ENCODE measurements at regions not wholly inside any gene's neighbourhood (a gene's known extent, or its start where the extent isn't known, plus 50 kb on each side); places are given as distances from the start of the nearest gene placed in this dataset.

DNA sequence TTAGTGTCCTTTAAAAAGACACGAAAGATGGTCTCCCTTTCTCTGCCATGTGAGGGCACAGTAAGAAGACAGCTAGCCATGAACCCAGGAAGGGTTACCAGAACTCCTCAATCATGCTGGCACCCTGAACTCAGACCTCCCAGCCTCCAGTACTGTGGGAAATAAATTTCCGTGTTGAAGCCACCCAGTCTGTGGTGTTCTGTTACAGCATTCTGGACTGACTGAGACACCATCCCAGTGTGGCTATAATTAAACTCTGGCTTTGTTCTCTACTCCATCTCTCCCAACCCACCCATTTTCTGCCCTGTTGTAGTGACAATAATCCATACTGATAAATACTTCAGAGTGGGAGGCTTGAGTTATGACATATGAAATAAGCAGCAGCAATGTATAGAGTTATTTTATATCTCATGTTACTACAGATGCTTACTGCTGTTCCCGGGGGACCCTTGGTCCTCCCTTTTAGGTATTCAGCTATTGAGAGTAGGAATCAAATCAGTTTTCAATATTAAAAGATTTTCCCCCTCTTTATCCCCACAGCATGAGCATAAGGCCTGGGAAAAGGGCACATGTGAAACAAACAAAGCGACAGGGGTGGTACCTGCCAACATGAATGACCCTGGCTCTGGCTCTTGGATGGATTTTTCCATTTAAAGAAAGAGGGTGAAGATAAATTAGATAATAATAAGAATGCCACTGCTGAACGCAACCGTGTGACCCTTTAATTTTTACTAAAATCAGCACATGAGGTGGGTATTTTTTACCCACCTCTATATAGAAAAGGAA is 224.3 kb upstream of the SLC35B3 start:
- Histone ChIP-seq H3K4me3 (no peak overlapping the region), H3K27ac (no peak overlapping the region)

DNA sequence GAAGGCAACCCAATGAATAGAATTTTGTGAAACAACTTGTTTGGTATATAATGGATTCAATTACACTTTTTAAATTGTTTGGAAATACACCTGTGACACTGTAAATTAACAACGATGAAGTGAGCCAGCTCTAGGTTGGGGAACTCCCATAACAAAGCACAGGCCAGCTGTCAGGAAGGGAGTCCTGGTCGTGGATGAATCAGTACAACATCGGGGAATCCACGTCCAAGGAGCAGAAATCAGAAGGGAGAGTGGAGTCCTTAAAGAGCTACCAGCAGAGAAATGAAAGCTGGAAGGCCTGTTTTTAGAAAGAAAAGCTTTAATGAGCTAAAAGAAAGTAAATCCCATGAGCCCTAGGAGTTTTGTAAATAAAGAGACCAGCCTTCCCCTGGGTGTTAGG is 223.1 kb upstream of the SLC35B3 start:
- Histone ChIP-seq H3K27ac (no peak overlapping the region), H3K4me3 (no peak overlapping the region)

DNA sequence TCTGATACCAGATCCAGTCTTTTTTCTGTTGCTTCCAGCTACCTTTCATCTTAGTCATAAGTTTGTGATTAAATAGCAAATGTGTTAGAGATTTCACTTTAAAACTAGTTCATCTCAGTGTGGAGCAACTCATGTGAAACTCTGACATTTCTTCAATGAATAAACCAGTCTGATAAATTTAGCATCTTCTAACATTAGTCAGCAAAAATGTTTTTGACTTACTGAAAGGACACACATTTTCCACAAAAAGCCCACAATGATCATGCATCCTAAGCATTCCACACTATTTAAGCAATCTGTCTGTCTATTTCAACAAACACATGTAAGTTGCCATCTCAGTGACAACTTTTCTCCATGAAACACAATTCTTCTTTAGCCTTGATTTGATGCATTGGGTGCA is 222.2 kb upstream of the SLC35B3 start:
- Histone ChIP-seq H3K4me3 (no peak overlapping the region), H3K27ac (no peak overlapping the region)

DNA sequence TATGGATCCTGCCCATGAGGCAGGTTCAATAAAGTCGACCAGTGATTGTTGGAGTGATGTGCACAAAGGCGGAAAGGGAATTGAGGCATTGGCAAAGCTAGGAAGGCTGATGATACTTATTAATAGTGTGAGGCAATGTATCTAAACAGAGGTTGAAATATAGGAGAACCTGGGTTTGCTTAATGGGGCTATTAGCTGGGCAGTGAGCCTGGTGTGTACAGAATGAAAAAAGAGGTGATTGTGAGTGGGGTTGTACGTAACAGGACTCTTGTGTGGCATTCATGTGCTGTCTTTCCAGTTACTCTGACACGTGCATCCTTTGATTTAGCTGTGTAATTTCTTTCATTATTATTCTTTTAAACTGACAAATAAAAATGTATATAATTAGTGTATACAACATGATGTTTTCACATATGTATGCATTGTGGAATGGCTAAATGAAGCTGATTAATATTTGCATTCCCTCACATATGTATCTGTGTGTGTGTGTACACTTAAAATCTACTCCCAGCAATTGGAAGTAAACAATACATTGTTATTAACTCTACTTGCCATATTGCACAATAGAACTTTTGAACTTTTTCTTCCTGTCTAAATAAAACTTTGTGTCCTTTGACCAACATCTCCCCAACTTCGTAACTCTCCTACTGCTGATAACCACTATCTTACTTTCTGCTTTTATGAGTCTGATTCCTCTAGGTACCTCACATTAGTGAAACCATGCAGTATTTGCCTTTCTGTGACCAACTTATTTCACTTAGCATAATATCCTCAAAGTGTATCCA is 220.5 kb upstream of the SLC35B3 start:
- H3K4me3 ChIP-seq, result no peak overlapping the region
- no peak overlapping the region for H3K27ac ChIP-seq

DNA sequence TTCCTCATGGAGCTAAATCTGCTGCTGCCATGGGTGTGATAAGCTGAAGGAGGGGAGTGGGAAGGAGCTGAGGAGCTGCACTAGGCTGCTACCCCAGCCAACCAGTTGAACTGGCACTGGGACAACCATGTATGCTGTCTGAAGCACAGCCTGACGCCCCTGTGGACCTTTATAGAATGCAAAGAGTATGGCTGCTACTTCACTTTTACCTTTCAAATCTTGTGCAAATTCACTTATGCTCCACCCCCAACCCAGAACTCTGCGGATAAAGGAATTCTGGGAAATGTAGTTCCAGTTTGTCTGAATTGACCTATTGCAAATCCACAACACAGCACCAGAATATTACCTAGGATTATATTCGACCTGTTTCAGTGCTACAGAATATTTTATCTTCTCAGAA is 217.4 kb upstream of the SLC35B3 start:
- Histone ChIP-seq H3K27ac (no peak overlapping the region), H3K4me3 (no peak overlapping the region)

DNA sequence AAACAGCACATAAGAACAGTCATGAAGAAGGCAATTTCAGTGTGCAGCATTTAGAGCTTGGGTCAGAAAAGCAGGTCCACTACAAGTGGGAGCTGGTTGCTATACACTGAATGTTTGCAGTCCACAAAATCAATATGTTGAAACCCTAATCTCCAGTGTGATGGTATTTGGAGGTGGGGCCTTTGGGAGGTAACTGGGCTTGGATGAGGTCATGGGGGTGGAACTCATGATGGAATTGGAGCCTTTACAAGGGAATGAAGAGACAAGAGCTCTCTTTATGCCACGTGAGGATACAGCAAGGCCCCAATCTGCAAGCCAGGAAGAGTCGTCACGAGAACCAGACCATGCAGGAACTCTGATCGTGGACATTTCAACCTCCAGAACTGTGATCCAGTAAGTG is 216.7 kb upstream of the SLC35B3 start:
- Histone ChIP-seq H3K4me3 (no peak overlapping the region), H3K27ac (no peak overlapping the region)

DNA sequence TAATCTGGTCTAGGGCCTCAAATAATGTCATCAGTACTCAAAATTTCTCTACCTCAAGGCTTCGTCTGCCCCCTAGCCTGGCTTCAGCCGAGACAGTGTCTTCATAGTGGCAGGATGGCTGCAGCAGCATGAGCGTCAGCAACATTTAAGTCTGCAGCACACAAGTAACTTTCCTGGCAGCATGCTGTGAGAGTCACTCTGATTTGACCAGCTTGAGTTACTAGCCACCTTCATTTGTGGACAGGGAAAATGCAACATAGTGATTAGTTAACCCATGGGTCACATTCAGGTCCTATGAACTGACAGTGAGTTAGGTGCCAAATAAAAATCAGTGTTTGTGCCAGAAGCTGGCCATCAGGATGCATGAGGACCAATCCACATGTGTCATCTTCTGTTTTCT is 209.9 kb upstream of the SLC35B3 start:
- Histone ChIP-seq H3K4me3 (no peak overlapping the region), H3K27ac (no peak overlapping the region)

DNA sequence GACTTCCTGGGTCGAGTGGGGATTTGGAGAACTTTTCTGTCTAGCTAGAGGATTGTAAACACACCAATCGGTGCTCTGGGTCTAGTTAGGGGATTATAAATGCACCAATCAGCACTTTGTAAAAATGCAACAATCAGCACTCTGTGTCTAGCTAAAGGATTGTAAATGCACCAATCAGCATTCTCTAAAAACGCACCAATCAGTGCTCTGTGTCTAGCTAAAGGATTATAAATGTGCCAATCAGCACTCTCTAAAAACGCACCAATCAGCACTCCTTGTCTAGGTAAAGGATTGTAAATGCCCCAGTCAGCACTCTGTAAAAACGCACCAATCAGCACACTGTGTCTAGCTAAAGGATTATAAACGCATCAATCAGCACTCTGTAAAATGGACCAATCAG is 209.0 kb upstream of the SLC35B3 start:
- no peak overlapping the region for H3K27ac ChIP-seq

DNA sequence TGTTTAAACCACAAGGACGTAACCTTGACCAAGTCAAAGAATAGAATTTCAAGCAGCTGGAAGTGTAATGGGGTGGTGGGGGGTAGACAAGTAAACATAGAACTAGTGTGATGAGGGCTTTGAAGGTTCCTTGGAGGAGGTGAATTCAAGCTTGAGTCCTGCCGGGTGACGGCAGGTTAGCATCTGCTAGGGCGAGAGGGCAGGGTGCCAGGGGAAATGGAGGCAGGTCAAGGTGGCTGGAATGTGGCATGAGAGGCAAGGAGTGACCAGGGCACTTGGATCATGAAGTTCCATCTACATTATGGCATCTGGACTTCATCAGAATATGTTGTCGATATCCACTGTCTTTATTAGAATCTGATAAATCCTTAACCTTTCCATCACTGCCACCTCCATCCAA is 207.5 kb upstream of the SLC35B3 start:
- H3K27ac ChIP-seq, result no peak overlapping the region
- H3K4me3 ChIP-seq, result no peak overlapping the region

More for the DNA sequence above, 209.0 kb upstream of the SLC35B3 start:
- no peak overlapping the region for H3K4me3 ChIP-seq

DNA sequence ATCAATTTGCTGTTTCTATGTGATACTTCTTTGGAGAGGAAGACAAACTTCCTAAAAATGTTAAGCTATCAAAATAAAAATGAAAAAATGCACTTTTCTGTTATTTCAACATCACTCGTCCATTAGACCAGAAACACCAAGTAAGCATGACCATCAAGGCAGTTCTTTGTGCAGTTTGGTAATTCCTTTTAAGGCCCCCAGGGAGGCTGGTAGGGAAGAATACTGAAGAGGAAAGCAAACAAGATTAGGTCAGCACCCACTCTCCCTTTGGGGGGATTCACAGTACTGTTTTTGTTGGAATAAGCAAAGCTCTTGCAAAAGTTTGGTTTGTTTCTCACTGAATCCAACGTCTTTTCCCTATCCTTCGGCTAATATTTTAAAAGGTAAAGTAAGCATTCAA is 206.8 kb upstream of the SLC35B3 start:
- Histone ChIP-seq H3K27ac (no peak overlapping the region), H3K4me3 (no peak overlapping the region)

DNA sequence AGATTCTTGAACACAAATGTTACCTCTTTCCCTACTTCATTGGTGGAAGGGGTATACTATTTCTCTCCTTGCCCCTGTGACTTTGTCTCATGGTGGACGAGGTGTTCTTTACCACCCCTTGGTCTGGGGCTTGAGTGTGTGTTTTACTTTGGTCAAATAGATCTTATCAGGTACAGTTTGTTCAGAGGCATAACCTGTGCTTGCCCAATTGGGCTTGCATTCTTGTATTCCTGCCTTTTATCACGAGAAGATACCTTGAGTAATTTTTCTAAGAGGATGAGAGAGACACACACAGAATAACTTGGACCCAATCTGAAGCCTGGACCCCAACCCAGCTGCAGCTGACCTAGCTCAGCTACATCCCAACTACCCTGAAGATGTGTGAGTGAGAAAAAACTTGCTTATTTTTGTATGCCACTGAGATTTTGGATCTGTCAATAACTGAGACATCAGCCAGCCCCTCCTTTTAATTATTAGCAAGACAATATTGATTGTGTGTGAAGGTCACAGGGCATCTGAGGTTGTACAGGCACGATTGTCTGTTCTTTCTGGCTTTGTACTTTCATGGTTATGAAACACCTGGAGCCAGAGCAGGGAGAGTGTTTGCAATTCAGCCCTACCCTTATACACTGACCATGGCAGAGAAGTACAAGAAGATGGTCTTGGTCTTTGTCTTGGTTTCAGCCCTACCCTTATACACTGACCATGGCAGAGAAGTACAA is 204.7 kb upstream of the SLC35B3 start:
- Histone ChIP-seq H3K27ac (no peak overlapping the region), H3K4me3 (no peak overlapping the region)

DNA sequence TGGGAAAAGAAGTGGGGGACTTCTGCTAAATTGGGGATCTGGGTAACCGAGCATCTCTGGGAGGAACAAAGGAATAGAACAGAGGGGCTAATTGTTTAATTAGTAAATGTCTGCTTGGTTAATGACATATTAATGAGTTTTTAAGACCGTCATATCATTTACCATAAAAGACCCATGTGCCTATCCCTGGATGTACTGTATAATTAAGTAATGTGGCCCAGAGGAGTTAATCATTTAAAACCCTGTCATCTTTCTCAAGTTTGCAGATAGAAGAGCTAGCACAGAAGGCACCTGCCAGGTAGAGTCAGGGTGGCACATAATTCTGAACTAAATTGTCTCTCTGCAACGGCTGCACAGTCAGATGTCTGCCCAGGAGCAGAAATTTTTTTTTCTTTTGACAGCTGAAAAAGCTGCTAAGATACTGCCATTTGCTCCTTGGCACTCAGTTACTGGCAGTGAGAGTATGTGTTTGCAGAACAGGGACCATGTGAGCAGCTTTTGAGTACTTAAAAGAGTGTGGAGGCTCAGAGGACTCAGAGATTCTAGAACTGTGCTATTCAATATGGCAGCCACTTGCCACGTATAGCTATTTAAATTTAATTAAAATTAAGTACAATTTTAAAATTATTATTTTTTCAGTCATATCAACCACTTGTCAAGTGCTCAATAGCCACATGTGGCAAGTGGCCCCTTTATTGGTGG is 202.7 kb upstream of the SLC35B3 start:
- H3K27ac ChIP-seq, result no peak overlapping the region
- no peak overlapping the region for H3K4me3 ChIP-seq

DNA sequence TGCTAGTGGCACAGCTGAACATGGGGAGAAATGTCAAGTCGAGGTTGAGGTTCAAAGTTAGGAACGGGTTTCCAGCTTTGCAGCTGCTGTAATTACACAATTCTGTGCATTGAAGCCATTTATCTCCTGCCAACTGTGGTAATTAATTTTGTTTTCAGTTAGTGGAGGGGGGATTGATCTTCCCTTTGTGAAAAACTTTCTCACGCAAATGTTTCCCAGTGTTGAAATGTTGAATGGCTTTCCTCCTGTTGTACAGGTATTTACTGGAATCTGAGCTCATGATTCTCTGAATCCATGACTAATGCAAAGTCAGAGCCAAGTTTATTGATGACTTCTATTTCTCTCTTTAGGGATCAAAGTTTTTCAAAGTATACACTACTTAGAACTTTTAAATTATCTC is 198.4 kb upstream of the SLC35B3 start:
- Histone ChIP-seq H3K27ac (peak overlapping the region in 10 of 21 experiments; percentile 38 to 83 (median 58)), H3K4me3 (no peak overlapping the region)

DNA sequence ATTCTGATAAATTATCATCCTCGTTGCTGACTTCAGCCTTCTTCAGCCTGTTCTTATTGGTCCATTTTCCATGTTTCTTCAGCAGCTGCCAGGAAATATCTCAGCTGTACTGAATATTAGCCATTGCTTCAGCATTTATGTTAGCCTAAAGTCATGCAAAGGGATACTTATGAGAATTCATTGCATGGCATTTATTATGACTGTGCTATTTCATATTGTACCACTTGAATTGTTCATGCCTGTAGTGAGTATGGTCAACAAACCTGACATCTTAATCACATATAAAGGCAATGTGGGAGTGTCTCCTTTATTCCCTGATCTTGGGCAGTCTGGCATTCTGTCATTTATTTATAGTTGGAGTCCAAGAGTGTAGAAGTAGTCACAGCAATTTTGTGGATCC is 193.4 kb upstream of the SLC35B3 start:
- peak overlapping the region in 7 of 21 experiments; percentile 5 to 77 (median 63) for H3K27ac ChIP-seq
- no peak overlapping the region for H3K4me3 ChIP-seq

DNA sequence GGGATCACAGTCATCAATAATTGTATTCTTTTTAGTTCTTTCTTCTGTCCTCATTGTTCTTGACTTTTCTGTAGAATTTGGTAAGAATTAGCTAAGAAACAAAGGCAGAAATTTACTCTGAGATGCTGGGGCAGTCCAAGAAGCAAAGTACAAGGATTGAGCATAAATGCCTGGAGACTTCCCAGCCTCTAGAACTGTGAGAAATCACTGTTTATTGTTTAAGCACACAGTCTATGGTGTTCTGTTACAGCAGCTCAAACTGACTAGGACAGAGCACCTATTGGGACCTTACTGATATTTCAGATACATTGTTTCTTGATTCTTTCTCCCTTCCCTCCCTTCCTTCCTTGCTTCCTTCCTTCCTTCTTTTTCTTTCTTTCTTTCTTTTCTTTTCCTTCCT is 192.7 kb upstream of the SLC35B3 start:
- Histone ChIP-seq H3K27ac (peak overlapping the region in 16 of 21 experiments; percentile 8 to 77 (median 50)), H3K4me3 (no peak overlapping the region)

DNA sequence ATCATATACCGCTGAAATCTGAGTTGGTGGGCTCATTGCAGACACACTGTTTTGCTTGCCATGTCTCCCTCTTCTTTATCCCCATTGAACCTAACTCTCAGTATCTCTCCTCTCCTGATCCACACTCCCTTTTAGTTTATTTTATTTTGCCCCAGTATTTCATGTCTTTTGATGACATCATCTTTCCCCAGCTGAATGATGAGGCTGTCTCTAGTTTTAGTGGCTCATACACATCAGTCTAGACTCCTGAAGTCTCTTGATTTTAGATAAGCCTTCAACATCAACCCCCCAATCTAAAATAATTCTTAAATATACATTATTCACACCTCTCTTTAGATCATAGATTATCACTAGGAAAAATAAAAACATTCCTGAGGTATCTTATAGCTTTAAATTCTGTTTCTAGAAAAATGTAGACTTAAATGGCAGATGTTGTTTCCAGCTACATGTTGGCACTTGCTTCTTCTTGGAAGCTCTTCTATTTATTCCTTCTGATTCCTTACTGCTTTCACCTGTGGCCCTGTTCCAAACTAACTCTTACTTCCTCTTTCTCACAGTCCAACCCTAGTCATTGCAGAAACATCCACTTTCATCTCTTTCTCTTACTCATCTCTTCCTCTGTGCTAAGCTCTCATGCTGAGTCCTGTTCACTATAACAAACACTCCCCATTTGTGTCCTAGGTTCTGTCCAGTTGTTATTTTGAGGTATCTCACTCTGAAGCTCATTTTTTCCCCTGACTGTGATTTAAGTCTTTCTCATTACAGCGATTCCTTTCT is 191.9 kb upstream of the SLC35B3 start:
- H3K27ac ChIP-seq, result peak overlapping the region in 16 of 21 experiments; percentile 3 to 77 (median 48)
- no peak overlapping the region for H3K4me3 ChIP-seq

DNA sequence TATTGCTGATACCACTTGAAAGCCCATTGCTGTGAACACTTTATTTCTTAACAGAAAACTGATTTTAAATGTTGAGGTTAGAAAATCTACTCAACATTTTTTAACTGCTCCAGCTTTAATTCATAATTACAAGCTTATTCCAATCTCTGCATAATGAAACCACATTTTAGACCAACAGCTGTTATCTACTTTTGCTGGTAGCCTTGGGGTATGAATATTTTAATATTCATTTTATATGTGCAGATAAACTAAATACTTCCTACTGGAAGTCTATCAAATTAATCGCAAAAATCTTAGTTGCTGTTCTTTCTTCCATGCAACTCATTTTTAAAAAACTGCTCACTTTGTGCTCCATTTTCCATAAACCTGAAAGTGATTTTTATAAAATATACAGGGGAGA is 189.3 kb upstream of the SLC35B3 start:
- H3K27ac ChIP-seq, result no peak overlapping the region
- no peak overlapping the region for H3K4me3 ChIP-seq

DNA sequence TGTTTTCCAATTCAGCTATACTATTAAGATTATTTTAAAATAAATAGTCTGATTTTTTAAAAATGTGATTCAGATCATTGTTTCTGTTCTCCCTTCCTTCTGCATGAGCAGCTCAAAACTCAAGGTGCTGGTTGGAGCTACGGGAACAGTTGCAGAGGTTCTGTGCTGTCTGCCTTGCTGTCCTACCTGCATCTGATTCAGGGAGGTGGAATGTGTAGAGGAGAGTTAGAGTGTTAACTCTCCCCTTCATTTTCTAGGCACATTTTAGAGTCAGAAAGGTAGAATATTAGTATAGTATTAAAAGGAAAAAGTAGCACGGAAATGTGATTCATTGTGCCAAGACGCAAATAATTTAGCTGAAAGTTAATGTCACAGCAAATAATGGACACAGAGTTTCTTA is 188.1 kb upstream of the SLC35B3 start:
- Histone ChIP-seq H3K27ac (no peak overlapping the region), H3K4me3 (no peak overlapping the region)

DNA sequence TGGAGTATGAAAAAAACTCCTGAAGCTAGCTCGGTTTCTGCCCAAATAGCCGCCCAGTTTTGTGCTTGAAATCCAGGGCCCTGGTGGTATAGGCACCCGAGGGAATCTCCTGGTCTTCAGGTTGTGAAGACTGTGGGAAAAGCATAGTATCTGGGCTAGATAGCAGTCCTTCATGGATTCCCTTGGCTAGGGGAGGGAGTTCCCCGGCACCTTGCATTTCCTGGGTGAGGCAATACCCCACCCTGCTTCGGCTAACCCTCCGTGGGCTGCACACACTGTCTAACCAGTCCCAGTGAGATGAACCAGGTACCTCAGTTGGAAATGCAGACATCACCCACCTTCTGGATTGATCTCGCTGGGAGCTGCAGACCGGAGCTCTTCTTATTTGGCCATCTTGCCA is 184.5 kb upstream of the SLC35B3 start:
- H3K27ac ChIP-seq, result no peak overlapping the region

More for the DNA sequence above, 184.5 kb upstream of the SLC35B3 start:
- no peak overlapping the region for H3K4me3 ChIP-seq

Measured in skin epidermis (tissue), 12 donors.